Stomach (tissue), 8 donors: ENCODE measurements at regions not wholly inside any gene's neighbourhood (a gene's known extent, or its start where the extent isn't known, plus 50 kb on each side); places are given as distances from the start of the nearest gene placed in this dataset.

Experiments used
- DNase-seq, 2 donors: peaks; one replicate each; pipeline versions ENCODE4 v3.0.0 to v3.0.0-alpha.2; 2013 to 2019
- H3K27ac ChIP-seq, 5 donors: fragments of 200-600 bp in 4 of 5; sonication (generic) in 4 of 5; one replicate each; pipeline ENCODE4 v1.5.1; 2013 to 2019; ENCODE audit warnings: mild to moderate bottlenecking in 1 of 5, moderate library complexity in 1 of 5
- H3K27me3 ChIP-seq, 3 donors: fragments of 200-600 bp; sonication (generic); one replicate each; pipeline ENCODE4 v1.5.1; 2017 to 2019; ENCODE audit warnings: mixed run types in 1 of 3
- H3K36me3 ChIP-seq, 4 donors: fragments of 200-600 bp; sonication (generic); 1 replicate in 3 of 4; 2 replicates in 1 of 4; pipeline ENCODE4 v1.5.1; 2016 to 2019
- H3K4me1 ChIP-seq, 4 donors: fragments of 200-600 bp; sonication (generic); one replicate each; pipeline ENCODE4 v1.5.1; 2016 to 2019
- H3K4me3 ChIP-seq, 4 donors: fragments of 200-600 bp; sonication (generic) in 3 of 4; one replicate each; pipeline ENCODE4 v1.5.1; 2016 to 2019; ENCODE audit warnings: mild to moderate bottlenecking in 1 of 4
- H3K9me3 ChIP-seq, 4 donors: fragments of 200-600 bp; sonication (generic); one replicate each; pipeline ENCODE4 v1.5.1; 2016 to 2019
- CTCF ChIP-seq, 7 experiments: fragments of 450-650 bp in 4 of 7; fragments of 200-600 bp in 3 of 7; sonication (generic) in 3 of 7; IDR thresholded peaks; one replicate each; pipeline ENCODE4 v1.5.1; 2016 to 2019; ENCODE audit warnings: antibody characterized with exemption in 7 of 7, control low read depth in 2 of 7, mild to moderate bottlenecking in 1 of 7
- EP300 ChIP-seq: sonication (generic); formaldehyde crosslinking; IDR thresholded peaks from one replicate; pipeline ENCODE4 v1.6.1; 2017; ENCODE audit warnings: antibody characterized with exemption
- POLR2A ChIP-seq, 4 donors: fragments of 450-650 bp; IDR thresholded peaks; one replicate each; pipeline ENCODE4 v1.6.1; 2016; ENCODE audit warnings: antibody characterized with exemption in 4 of 4, control low read depth in 2 of 4, mild to moderate bottlenecking in 1 of 4, moderate library complexity in 1 of 4
- POLR2AphosphoS5 ChIP-seq, 3 donors: sonication (generic); formaldehyde crosslinking; IDR thresholded peaks; one replicate each; pipeline ENCODE4 v1.6.1; 2016; ENCODE audit warnings: antibody characterized with exemption in 3 of 3
- WGBS, 5 donors: extraction: QIAGEN DNeasy Blood & Tissue Kit in 3 of 5; methylation state at CpG; one replicate each; pipeline versions ENCODE4 v1.1.5 to v1.1.7; 2013 to 2018; 5-methylcytosine and 5-hydroxymethylcytosine counted together
- intact Hi-C: fragments of 100-400 bp; cut with DNase I; formaldehyde crosslinking; loops from one replicate; pipeline ENCODE4 v1.15.1; 2023; ENCODE audit warnings: low total_unique reads
- donor health status: healthy with polysubstance abuse.
- donor health status: Bipolar disorder and iron deficiency.
- donor health status: healthy.

DNA sequence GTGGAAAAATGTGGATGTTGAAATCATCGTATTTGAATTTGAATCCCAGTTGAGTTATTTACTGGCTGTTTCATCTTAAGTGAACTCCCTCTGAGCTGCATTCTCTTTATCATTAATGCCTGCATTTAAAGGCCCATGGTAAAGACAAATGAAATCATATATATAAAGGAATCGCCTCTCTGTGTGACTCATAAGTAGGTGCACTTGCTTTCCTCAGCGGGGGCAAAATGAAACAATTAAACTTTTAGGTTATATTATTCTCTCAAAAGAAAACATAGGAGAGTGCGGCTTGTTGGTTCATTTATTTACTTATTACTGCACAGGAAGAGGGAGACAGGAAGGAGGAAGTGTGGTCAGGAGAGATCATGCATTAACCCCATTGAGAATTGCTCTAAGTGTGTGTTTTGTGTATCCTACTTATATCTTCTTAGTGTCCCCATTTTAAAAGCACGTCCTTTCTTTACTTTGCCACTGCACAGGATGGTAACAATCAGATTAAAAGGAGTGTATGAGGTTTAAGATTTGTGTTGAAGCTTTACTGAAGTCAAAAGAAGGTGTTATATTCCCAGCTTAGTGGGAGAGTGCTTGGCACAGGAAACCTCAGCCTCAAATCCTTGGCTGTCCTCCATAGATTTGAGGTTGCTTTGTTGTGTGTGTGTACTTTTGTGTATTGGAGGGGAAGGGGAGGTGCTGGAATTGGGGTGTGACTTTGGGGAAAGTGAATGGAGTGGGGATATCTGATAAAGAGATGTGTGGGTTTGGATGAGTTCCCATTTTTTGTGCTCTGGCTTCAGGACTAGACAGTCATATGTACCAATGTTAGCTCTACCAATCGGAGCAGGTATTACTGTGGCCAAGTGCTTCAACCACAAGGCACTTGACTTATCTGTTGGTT, 595.8 kb upstream of the NR2F2 start:
- H3K36me3 ChIP-seq: no peaks in the 10 kb centered on the region
- no peaks in the 10 kb centered on the region for H3K4me1 ChIP-seq
- H3K4me3 ChIP-seq: no peak overlapping the region
- intact Hi-C loops: no loop called here
- H3K27me3 ChIP-seq: no peaks in the 10 kb centered on the region
- DNase-seq: no peak
- 47 to 56% (median 50%) methylated on average over 6 of the region's 6 CpGs for WGBS, 5 donors
- no peaks in the 10 kb centered on the region for H3K9me3 ChIP-seq
- no peak overlapping the region for H3K27ac ChIP-seq
- no peak for TF ChIP-seq POLR2AphosphoS5 (IDR thresholded peaks at IDR 0.05)
- no peak for TF ChIP-seq CTCF (IDR thresholded peaks at IDR 0.05)
- TF ChIP-seq EP300: no peak
- TF ChIP-seq POLR2A (IDR thresholded peaks at IDR 0.05): no peak

DNA sequence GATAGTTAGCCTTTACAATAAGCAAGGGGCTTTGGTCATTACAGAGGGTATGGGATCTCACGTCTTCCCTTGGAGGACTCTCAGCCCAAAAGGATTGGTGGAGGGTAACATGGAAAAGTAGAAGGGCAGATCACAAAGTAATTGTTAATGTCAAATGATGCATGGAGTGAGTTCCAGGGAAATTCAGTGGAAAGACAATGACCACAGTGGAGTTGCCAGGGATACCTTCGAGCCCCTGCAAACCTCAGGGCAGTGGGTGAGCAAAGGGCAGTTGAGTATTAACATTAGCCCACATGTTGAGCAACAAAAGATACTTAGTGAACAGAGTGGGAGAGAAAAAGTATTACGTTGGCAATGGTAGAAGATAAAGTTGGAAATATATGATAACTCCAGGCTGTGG, 593.4 kb upstream of the NR2F2 start:
- DNase-seq: no peak
- Histone ChIP-seq H3K4me3 (no peak overlapping the region), H3K27ac (no peak overlapping the region), H3K9me3 (no peaks in the 10 kb centered on the region), H3K4me1 (no peaks in the 10 kb centered on the region), H3K36me3 (no peaks in the 10 kb centered on the region), H3K27me3 (no peaks in the 10 kb centered on the region)
- WGBS, 5 donors: 78 to 89% (median 82%) methylated on average over 3 of the region's 3 CpGs
- intact Hi-C loops: no loop called here
- TF ChIP-seq POLR2AphosphoS5 (IDR thresholded peaks at IDR 0.05): no peak
- TF ChIP-seq POLR2A (IDR thresholded peaks at IDR 0.05): no peak
- no peak for TF ChIP-seq CTCF (IDR thresholded peaks at IDR 0.05)
- TF ChIP-seq EP300: no peak

DNA sequence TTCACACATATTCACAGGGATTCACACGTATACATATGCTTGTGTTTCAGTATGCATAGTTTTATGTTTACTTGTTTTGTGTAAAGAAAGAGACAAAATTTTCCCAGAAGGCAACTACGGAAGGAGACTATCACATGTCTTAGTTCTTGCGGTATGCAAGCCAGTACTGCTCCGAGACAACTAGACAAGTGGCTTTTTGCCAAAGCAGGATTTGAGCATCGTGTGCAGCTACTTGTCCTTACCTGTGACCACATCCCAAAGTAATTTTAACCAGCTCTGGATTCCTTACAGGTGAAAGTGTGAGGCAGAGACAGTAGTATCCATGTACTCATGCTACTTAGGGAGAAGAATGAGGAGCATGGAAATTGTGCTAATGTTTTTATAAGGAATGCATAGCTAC, 591.4 kb upstream of the NR2F2 start:
- Histone ChIP-seq H3K4me3 (no peak overlapping the region), H3K9me3 (no peaks in the 10 kb centered on the region), H3K36me3 (no peaks in the 10 kb centered on the region), H3K27ac (no peak overlapping the region), H3K27me3 (no peaks in the 10 kb centered on the region), H3K4me1 (no peaks in the 10 kb centered on the region)
- no peak for DNase-seq
- intact Hi-C loops: no loop called here
- TF ChIP-seq POLR2AphosphoS5 (IDR thresholded peaks at IDR 0.05) (no peak), POLR2A (IDR thresholded peaks at IDR 0.05) (no peak), CTCF (IDR thresholded peaks at IDR 0.05) (no peak), EP300 (no peak)
- WGBS, 5 donors: 73 to 81% (median 74%) methylated on average over 5 of the region's 5 CpGs

DNA sequence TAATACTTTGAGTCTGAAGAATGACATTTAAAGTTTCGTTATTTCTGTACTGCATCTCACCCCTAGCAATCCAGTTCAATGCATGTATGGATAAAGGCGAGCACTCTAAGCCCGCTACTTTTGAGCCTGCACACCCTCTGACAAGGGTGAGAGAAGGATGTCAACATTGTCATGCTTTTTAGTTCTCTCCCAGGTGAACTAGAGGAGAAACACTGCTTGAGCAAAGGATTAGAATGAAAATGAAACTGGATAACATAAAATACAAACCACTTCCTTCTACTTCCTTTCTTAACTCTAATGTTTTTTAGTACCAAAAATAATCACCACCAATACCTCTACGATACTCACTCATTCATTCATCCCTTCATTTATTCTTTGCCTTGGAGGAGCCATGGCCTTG, 588.7 kb upstream of the NR2F2 start:
- Histone ChIP-seq H3K27ac (no peak overlapping the region), H3K9me3 (no peaks in the 10 kb centered on the region), H3K36me3 (no peaks in the 10 kb centered on the region), H3K27me3 (no peaks in the 10 kb centered on the region), H3K4me1 (no peaks in the 10 kb centered on the region), H3K4me3 (no peak overlapping the region)
- DNase-seq: no peak
- intact Hi-C loops: no loop called here
- WGBS, 5 donors: 77 to 85% (median 83%) methylated on average over 4 of the region's 4 CpGs
- TF ChIP-seq CTCF (IDR thresholded peaks at IDR 0.05) (no peak), POLR2A (IDR thresholded peaks at IDR 0.05) (no peak), EP300 (no peak), POLR2AphosphoS5 (IDR thresholded peaks at IDR 0.05) (no peak)
